Renal pelvis (tissue), 1 donor: ENCODE measurements at regions not wholly inside any gene's neighbourhood (a gene's known extent, or its start where the extent isn't known, plus 50 kb on each side); places are given as distances from the start of the nearest gene placed in this dataset.

ENCODE experiments used
- DNase-seq: peaks from one replicate; pipeline ENCODE4 v3.0.0-alpha.2; 2013

DNA sequence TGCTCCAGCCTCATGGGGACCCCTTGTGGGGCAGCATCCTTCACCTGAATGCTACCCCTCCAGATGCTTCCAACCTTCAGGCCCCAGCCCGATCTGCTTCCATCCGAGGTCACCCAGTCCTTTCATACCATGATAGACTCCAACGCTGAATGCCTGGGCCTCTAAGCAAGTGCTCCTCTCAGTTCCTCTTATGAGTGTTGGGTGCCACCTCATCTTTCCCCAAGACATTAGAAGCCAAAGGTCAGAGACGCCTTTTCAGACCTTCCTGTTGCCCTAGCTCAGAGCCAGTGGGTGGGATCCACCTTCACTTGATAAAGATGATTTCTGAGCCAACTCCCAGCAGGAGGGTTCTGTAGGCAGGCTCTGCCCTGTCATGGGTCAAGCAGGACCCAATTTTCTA is 174.5 kb upstream of the MGAT5 start:
- no peak for DNase-seq

DNA sequence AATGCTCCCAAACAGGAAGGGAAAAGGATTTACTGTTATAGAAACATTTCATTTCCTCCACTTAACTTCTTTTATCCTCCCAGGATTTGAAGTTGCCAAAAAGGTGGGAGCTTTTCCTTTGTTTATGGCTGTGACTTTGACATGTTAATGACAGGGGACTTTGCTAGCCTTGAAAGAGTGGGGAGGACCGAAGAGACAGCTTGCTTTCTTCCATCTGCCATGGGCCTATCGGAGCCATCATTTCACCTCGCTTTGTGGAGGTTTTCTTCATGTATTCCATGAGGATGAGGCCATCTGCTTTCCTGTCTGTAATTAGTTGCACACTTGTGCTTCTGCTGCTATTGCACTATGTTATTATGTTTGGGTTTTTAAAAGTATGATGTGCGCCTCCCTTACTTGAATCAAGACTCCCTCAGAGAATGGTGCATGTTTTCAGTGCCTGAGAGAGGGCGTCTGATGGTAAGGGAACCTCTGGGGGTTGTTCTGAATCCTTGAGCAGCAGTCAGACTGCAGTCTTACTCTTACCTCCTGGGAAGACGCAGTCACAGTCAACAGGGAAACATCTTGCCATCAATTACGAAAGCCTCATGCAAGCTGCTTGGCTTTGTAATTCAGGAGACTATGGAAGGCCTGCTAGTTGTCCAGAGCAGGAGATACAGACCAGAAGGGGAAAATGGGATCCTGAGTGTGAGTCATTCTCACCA is 173.3 kb upstream of the MGAT5 start:
- no peak for DNase-seq

DNA sequence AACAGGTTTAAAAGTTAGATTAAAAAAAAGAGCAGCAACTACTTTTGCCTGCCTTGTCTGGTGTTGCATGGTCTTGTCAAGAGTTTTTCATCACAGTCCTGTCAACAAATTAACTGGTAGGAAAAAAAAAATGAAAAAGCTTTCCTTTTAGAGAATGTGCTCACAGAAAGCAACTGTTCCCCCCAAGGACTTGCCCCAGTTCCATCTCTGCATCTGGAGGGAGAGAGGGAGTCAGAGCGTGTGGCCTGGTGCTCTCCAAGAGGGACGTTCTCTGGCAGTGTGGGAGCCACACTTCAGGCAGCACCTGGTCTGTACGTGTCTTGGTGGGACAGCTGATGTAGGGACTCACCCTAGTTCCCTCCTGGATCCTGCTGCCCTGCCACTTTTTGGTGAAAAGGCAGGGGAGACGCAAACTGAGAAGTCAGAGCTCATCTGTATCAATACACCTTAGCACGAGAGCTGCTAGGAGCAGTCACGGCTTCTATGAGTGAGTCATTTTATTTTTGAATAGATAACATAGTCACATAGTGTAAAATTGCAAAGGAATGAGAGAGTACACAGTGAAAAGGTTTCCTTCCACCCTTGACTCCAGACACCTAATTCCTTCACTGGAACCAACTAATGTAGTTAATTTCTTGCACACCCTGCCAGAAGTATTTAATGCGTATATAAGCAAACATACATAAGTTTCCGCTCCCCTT is 172.5 kb upstream of the MGAT5 start:
- DNase-seq = no peak

DNA sequence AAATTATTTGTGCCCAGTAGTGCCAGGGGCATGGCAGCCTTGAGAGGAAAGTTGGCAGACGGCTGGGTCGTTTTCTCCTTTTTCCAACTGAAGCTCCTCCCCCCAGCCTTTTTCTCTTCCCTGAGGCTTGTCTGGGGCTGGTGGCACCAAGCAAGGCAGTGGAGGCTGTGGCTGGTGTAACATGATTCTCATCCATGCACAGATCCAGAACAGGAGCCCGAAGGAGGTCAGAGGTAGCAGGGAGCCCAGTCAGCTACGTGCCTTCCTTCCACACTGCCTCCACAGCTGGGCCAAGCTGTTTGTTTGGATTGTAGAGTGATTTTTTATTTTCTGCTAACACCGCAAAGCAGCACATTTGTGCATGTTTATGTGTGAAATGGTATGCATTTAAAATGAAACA is 170.3 kb upstream of the MGAT5 start:
- DNase-seq = no peak

DNA sequence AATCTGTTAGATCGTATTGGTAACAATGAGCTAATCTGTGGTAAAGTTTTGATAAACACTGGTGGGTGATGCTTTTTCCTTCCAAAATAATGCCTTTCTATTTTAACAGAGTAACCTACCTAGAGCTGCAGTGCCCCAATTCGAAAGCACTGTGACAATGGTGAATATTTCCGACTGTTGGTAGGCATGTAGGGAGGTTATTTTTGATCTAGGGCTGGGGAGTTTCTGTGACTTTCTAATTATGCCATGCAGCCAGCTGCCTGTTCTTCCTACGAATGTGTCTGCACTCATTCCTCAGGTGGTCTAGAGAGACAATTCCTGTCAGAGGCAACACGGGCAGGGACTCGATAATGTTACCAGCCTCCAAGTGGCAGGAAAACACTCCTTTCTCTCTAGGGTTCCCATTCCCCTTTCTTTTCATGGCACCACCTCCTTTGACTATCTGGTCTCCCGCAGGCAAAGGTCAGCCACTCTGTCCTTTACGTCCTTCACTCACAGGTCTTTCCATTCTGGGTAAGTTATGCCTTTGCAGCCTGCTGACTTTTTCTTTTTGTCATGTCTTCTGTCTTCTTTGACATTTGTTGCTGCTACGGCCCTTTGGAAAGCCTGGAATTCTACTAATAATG is 167.2 kb upstream of the MGAT5 start:
- no peak for DNase-seq

DNA sequence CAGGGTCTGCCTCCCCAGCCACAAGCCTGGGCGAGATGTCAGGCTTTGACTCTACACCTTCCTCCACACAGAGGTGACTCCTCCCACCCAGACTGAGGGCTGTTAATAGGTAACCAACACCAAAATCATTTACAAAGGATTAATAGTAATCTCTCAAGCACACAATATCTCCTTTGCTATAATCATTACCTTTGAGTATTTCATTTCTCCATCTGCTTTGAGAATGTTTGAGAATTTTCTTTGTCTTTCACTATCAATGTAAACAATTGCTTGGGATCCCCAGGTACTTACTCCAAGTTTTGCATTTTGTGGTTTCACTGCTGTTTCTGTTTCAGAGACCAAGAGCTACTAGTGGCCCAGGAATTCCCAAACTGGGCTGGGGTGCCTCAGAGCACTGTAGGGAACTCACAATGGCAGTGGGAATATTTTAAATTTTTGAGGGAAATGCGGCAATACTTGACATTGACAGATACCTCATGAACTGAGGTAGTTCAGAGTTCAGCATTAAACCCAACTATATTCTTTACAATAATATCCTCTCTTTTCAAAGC is 166.4 kb upstream of the MGAT5 start:
- DNase-seq = no peak

DNA sequence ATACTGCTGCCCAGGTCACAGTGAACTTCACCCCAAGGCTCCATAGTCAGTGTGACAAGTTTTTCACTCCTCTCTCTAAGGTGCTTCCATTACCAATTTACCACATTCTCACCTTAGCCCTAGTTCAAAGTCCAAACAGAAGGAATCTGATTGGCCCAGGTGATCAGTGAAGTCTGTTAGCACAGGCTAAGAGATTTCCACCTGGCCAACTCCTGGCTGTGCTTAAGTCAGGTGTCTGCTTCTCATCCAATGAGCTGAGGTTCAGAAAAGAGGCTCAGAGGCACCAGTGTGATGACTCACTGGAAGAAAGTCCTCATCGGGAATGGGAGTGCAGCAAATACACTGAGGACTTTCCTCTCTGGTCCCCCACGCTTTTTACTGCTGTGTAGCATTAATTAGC is 164.4 kb upstream of the MGAT5 start:
- DNase-seq = no peak

DNA sequence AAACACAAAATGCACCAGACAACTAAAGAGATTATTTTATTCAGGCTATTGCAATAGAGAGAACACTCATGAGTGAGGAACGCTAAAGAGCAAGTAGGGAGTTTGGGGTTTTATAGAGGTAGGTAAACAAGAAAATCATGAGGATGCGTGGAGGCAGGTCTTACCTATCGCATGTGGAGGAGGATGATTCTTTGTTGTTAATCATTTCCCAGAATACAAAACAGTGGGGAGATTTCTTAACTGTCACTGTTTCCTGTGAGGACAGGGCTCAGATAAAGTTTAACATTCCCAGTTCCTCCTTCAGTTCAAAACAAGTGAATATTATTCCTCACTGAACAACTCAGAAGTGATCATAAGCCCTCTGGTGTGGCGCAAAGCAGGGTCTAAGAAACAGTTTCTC is 156.1 kb upstream of the MGAT5 start:
- no peak for DNase-seq

DNA sequence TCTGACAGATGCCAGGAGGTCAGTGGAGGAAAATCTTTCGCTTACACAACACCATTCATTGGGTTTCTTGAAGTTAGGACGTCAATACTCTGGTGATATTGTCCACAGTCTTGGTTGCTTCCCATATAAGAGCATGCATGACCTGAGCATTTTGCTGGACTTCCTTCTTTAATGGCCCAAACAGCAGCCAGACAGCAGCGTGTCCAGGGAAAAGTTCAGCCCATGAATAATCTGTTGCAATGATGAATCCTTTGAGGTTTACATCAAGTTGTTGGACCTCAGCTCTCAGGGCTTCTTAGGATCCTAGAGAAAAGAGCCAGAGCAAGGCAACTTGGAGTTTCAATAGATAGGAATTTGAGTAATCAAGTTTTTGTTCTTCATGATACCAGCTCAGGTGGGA is 155.6 kb upstream of the MGAT5 start:
- DNase-seq = no peak

DNA sequence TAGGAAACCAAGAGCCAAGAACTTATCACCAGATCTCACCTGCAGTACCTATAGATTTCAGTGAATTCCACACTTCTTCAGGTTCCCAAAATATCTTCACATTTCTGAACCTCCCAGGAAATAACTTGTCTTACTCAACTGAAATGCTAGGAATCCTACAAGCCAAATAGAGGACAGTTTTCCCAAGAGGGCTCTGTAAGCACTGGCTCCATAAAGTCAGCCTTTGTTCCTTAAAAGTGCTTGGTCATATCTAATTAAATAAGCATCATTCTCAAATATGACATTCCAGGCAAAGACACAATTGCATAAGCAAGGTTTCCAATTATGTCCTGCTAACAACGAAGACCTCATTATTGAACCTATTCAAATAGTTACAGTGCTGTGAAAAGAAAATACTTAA is 154.6 kb upstream of the MGAT5 start:
- DNase-seq = no peak

DNA sequence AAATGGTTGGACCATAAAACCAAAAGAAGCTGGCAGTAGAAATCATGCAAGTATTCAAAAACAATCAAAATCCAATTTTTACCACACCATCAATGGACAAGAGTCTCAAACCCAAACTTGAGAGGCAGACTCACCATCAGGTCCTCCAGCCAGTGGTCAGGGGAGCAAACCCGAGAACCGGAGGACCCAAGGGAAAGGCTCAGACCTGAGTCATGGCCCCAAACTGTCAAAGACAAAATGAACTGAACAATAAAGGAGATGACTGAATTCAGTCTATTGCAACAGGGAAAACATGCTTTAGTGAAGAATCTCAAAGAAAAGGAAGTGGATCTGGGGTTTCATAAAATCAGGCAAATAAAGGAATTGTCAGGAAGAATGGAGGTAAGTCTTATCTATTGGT is 150.7 kb upstream of the MGAT5 start:
- DNase-seq = no peak

DNA sequence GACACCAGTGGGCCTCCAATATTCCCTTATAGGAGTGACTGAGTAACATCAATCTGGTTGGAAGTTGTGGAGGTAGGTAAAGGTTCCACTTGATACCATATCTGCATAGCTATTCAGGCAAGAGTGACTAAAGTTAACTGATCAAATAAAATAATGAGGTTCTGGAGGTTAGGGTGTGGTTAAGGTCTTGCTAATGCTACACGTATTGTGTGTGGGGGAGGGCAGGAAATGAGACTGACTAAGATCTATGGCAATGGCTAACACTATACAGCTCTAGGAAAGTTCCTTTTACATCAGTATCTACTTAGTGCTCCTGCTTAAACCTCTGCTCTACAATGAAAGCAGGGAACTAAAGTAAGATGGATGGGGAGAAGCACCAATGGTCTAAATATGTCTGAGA is 149.1 kb upstream of the MGAT5 start:
- DNase-seq = no peak

DNA sequence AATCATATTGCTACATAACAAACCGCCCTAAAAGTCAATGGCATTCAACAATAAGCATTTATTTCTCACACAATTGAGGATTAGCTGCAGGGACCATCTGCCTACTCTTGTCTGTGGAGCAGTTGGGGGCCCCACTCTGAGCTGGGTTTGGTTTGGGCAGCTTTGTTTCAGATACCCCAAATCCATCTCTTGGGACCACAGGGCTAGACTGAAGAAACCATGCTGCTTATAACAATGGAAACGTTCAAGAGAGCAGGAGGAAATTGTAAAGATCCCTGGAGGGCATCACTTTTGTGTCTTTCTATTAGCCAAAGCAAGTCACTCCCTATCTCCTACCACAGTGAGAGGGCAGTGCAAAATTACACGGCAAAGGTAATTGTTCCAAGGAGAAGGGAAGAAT is 146.5 kb upstream of the MGAT5 start:
- DNase-seq = no peak

DNA sequence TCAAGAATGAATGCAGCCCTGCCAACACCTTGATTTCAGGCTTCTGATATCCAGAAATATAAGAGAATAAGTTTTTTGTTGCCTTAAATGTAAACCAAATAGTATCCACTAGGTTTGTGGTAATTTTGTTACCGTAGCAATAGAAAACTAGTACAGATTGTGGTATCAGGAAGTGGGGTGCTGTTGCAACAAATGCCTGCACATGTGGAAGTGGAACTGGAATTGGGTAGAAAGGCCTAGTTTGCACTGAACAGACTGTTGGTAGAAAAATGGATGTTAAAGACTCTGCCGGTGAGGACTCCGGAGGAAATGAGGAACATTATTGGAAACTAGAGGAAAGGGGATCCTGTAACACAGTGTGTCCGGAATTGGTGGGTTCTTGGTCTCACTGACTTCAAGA is 145.8 kb upstream of the MGAT5 start:
- no peak for DNase-seq

DNA sequence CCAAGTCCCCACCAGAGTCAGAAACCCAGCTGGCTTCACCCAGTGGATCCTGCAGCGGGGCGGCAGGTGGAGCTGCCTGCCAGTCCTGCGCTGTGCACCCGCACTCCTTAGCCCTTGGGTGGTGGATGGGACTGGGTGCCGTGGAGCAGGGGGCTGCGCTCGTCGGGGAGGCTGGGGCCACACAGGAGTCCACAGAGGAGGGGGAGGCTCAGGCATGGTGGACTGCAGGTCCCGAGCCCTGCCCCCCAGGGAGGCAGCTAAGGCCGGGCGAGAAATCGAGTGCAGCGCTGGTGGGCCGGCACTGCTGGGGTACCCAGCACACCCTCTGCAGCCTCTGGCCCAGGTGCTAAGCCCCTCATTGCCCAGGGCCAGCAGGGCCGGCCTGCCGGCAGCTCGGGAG is 144.6 kb upstream of the MGAT5 start:
- DNase-seq = no peak

DNA sequence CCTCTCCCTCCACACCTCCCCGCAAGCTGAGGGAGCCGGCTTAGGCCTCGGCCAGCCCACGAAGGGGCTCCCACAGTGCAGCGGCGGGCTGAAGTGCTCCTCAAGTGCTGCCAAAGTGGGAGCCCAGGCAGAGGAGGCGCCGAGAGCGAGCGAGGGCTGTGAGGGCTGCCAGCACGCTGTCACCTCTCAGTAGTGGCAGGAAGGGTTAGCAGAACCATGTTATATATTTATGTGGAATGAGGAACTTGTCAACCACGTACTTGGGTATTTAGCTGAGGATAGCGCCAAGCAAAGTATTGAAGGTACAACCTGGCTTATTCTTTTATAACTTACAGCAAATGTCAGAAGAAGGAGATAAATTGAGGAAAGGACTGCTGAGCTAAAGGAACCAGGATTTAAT is 144.1 kb upstream of the MGAT5 start:
- DNase-seq = no peak

DNA sequence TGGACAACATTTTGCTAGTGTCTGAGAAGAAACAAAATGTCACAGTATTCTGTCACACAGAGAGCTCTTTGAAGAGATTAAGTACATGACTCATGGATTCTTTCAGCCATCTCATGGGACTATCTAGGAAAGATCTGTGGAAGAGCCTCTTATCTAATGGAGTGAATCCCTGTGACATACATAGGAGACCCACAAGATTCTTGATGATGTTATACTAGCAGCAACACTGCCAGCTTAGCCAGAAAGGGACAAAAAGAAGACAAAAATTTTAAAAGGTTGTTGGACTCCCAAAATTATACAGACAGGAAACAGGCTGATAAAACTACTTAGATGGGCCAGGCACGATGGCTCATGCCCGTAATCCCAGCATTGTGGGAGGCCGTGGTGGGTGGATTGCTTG is 143.3 kb upstream of the MGAT5 start:
- no peak for DNase-seq

DNA sequence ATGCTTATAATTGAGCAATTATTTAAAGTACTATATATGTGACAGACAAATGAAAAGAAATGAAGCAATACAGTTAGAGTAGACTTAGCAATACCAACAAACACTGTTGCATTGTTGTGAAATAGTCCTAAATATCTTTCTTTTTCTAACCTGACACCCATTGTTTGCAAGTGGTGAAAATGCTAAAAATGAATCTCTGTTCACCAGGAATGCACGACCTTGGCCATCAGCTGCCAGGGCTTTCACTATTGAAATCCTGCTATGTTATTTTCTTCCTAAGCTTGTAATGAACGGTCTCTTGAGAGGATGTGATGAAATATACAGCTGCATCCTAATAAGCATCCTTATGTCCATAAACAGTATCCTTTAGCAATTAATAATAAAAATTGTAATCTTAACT is 136.2 kb upstream of the MGAT5 start:
- no peak for DNase-seq

DNA sequence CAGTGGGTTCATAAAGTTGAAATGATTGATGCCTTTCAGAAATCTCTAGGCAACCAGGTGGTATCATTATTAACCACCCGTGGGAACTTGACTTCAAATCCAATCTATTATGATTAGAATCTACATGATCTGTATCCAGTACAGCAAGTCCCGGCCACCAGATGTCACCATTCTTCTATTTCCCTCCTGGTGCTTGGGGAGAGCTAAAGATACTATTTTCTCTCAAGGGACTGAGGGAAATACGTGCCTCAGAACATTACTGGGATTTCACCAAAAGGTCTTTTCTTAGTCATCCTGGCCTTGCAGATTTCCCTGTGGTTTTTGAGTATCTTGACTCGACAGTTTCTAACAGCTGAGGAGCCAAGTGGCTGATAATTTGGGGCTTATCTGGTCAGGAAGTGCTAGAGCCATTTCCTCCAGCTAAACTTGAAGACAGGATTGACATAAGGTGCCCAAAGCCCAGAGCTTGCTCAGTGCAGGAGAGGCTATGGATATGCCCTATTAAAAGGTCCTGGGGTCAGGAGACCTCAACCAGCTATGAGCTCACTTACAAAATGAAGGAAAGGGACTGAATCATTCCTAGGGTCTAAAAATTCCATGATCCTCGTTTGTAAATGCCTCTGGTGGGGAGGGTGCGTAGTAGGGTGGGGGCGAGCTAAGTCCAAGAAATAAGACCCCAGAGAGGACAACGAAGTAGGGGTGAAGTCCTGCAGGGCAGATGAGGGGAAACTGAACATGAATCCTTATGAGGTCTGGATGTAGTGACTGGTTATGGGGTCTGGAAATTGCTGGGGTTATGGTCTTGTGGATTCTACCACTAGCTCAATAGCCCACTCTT is 135.4 kb upstream of the MGAT5 start:
- DNase-seq = peak; percentile 89

DNA sequence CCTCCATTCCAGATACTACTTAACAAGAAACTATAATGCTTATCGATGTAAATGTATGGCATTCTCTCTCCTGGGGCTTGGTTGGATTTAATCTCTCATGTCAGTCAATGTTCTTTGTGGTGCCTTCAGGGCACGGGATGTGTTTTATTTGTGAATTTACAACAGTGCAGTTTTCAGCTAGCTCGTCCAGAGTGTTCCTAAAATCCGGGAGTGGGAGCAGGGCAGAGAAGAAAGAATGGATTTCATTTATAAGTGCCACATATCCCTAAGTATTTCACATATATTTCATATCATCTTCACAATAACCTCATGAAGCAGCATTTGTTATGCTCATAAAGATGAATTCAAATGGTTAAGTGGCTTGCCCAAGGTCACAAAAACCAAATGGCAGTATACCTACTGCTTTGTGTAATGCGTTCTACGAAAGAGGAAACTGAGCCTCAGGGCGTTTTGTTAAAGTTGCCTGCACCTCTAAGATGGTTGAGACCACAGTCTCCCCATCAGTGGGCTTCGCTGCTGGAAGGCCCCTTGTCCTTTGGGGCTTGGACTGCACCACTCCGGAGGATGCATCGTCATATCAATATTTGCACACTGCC is 134.7 kb upstream of the MGAT5 start:
- no peak for DNase-seq

DNA sequence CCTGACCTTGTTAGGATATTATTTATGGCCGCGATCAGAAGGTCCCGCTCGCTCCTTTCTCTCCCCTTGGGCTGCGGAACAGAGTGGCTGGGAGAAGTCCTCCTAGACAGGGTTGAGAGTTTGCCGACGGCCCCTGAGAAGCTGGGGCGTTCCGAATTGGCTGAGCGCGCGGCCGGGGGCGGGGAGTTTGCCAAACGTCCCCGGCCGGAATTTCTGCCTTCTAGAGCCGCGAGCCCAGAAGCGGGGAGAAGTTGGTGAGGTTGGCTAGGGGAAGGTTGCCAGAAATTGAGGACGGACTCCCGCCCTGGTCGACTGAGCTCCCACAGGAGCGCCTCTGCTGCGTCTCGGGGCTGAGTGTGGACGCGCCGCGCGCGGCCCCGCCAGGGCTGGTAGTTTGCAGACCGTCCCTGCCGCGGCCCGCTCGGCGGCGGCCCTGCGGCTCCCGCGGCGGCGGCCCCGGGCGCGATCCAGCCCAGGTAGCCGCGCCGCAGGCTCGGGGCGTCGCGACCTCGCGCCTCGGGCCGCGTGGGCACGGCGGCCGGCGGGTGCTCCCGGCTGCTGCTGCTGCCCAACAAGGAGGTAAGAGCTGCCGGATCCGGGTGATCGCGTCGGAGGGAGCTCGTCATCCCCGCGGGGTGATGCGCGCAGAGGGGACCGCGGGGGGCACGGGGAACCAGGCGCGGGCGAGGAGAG is 134.0 kb upstream of the MGAT5 start:
- peak; percentile 92 for DNase-seq
